GM10248 (cell line): ENCODE measurements at regions not wholly inside any gene's neighbourhood (a gene's known extent, or its start where the extent isn't known, plus 50 kb on each side); places are given as distances from the start of the nearest gene placed in this dataset.

ENCODE experiments used
- CTCF ChIA-PET: fragments of 300-600 bp; sonication (Branson Sonifier 250); formaldehyde crosslinking; extraction: SDS; loops from one replicate; lab custom pipeline; 2021; ENCODE audit warnings: antibody characterized with exemption; lab: Yijun Ruan, JAX
- POLR2A ChIA-PET: fragments of 350-650 bp; sonication (Branson Sonifier 250); formaldehyde crosslinking; extraction: SDS; loops from one replicate; lab custom pipeline; 2020; ENCODE audit warnings: antibody characterized with exemption; lab: Yijun Ruan, JAX
- DNase-seq: peaks from one replicate; pipeline ENCODE4 v3.0.0; 2012; ENCODE audit errors: extremely low spot score
- CTCF ChIP-seq: IDR thresholded peaks from 2 replicates; pipeline ENCODE4 v1.5.1; 2012; ENCODE audit warnings: mild to moderate bottlenecking, low read depth; ENCODE audit errors: extremely low read depth, missing control alignments, control extremely low read depth

GRCh38 chr1:209493559-209493958 lies 90.0 kb upstream of the CAMK1G start:
- no peak for TF ChIP-seq CTCF
- DNase-seq = no peak
- ChIA-PET POLR2A (no interaction called here), CTCF (interaction anchor here (1.6 kb wide), 1 partner anchor 12 kb away, joined by 6 read pairs; no protein-coding TSS in a partner anchor)

- ChIA-PET CTCF (no interaction called here), POLR2A (no interaction called here)
- TF ChIP-seq CTCF = no peak
- no peak for DNase-seq
Measured at GRCh38 chr1:209497729-209498128, 85.8 kb upstream of the CAMK1G start.

GRCh38 chr1:209500993-209501392 lies 82.5 kb upstream of the CAMK1G start:
- POLR2A ChIA-PET = no interaction called here
- CTCF ChIA-PET = no interaction called here
- DNase-seq = no peak
- TF ChIP-seq CTCF = no peak

GRCh38 chr1:209503196-209503595 lies 80.3 kb upstream of the CAMK1G start:
- ChIA-PET CTCF (no interaction called here), POLR2A (no interaction called here)
- no peak for DNase-seq
- no peak for TF ChIP-seq CTCF

- no peak for TF ChIP-seq CTCF
- CTCF ChIA-PET = interaction anchor here (1.4 to 2.2 kb wide), 3 partner anchors 9 to 12 kb away, joined by 4 to 8 read pairs (median 6); no protein-coding TSS in a partner anchor
- DNase-seq = no peak
- POLR2A ChIA-PET = no interaction called here
Measured at GRCh38 chr1:209504571-209504970, 78.9 kb upstream of the CAMK1G start.

- ChIA-PET CTCF (interaction anchor here (1.4 to 2.2 kb wide), 3 partner anchors 9 to 11 kb away, joined by 4 to 8 read pairs (median 6); no protein-coding TSS in a partner anchor), POLR2A (interaction anchor here (0.6 kb wide), 1 partner anchor 16 kb away, joined by 3 read pairs; no protein-coding TSS in a partner anchor)
- TF ChIP-seq CTCF = no peak
- DNase-seq = no peak
Measured at GRCh38 chr1:209505044-209505443, 78.5 kb upstream of the CAMK1G start.

- no peak for DNase-seq
- ChIA-PET CTCF (interaction anchor here (0.7 to 2.2 kb wide), 4 partner anchors 8 to 71 kb away, joined by 3 to 8 read pairs (median 4); no protein-coding TSS in a partner anchor), POLR2A (no interaction called here)
- no peak for TF ChIP-seq CTCF
Measured at GRCh38 chr1:209506101-209506500, 77.4 kb upstream of the CAMK1G start.
